ENCODE measurements at regions not wholly inside any gene's neighbourhood (a gene's known extent, or its start where the extent isn't known, plus 50 kb on each side); places are given as distances from the start of the nearest gene placed in this dataset.

- TF ChIP-seq CTCF (IDR thresholded peaks at IDR 0.05; ENCODE audit: insufficient read depth, low read length, poor library complexity, severe bottlenecking): no peak
- no peak for TF ChIP-seq EZH2phosphoT487 (conservative IDR thresholded peaks at IDR 0.05; ENCODE audit: low read length)
These were observed 839.0 kb downstream of the LRRIQ3 start for GRCh38 chr1:73359001-73359400.
